Stimulated activated CD4-positive, alpha-beta T cell treated with anti-CD3 and anti-CD28 coated beads, Interleukin-12 subunit alpha, Interleukin-12 subunit beta, amount 100 ng/mL, for 4 hours (primary cell): ENCODE measurements at regions not wholly inside any gene's neighbourhood (a gene's known extent, or its start where the extent isn't known, plus 50 kb on each side); places are given as distances from the start of the nearest gene placed in this dataset.

Experiments
- DNase-seq: peaks from one replicate; pipeline ENCODE4 v3.0.0-alpha.2; 2020

- no peak for DNase-seq
Measured at GRCh38 chr2:5967506-5967905, 275.3 kb downstream of the SOX11 start.

GRCh38 chr2:5969303-5969702, 277.1 kb downstream of the SOX11 start:
- no peak for DNase-seq

- no peak for DNase-seq
Measured at GRCh38 chr2:5970347-5970746, 278.2 kb downstream of the SOX11 start.

- DNase-seq = no peak
Measured at GRCh38 chr2:5974477-5974876, 282.3 kb downstream of the SOX11 start.

GRCh38 chr2:5975401-5975800, 283.2 kb downstream of the SOX11 start:
- no peak for DNase-seq

- DNase-seq = no peak
Measured at GRCh38 chr2:5976531-5977065, 284.4 kb downstream of the SOX11 start.

- DNase-seq = no peak
Measured at GRCh38 chr2:5977477-5977876, 285.3 kb downstream of the SOX11 start.

- no peak for DNase-seq
Measured at GRCh38 chr2:5978131-5978751, 286.1 kb downstream of the SOX11 start.

GRCh38 chr2:5980450-5981190, 288.4 kb downstream of the SOX11 start:
- DNase-seq = no peak

GRCh38 chr2:5982193-5982902, 290.2 kb downstream of the SOX11 start:
- DNase-seq = no peak

- no peak for DNase-seq
Measured at GRCh38 chr2:5982903-5983265, 290.7 kb downstream of the SOX11 start.

- no peak for DNase-seq
Measured at GRCh38 chr2:5983511-5984272, 291.5 kb downstream of the SOX11 start.

- DNase-seq = no peak
Measured at GRCh38 chr2:5984273-5984655, 292.1 kb downstream of the SOX11 start.

- DNase-seq = no peak
Measured at GRCh38 chr2:5984946-5985345, 292.8 kb downstream of the SOX11 start.

- DNase-seq = no peak
Measured at GRCh38 chr2:5985536-5986385, 293.6 kb downstream of the SOX11 start.

GRCh38 chr2:5986801-5987787, 294.9 kb downstream of the SOX11 start:
- no peak for DNase-seq

- no peak for DNase-seq
Measured at GRCh38 chr2:5988120-5988519, 295.9 kb downstream of the SOX11 start.

- DNase-seq = no peak
Measured at GRCh38 chr2:5990086-5990485, 297.9 kb downstream of the SOX11 start.

- no peak for DNase-seq
Measured at GRCh38 chr2:5991305-5991968, 299.3 kb downstream of the SOX11 start.

- DNase-seq = no peak
Measured at GRCh38 chr2:5995832-5996231, 303.6 kb downstream of the SOX11 start.
